ENCODE measurements at regions not wholly inside any gene's neighbourhood (a gene's known extent, or its start where the extent isn't known, plus 50 kb on each side); places are given as distances from the start of the nearest gene placed in this dataset.

DNA sequence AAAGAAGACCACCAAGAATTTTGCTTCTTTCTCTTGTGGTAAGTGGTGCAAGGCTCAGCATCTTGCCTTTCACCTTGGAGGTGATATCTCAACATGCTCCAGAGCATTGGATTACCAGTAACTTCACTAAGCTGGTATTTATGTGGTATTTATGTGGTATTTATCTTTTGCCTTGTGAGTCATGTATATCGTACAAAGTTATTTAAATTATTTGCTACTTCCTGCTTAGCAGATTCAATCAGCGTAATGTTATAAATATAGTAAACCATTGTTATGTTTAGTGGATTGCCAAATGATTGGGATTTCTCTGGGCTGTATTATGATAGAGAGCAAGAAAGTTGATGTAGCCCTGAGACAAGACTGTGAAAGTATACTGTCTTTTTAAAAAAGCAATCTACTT, 366.4 kb downstream of the IPO8 start:
- TF ChIP-seq, protein P1, sequence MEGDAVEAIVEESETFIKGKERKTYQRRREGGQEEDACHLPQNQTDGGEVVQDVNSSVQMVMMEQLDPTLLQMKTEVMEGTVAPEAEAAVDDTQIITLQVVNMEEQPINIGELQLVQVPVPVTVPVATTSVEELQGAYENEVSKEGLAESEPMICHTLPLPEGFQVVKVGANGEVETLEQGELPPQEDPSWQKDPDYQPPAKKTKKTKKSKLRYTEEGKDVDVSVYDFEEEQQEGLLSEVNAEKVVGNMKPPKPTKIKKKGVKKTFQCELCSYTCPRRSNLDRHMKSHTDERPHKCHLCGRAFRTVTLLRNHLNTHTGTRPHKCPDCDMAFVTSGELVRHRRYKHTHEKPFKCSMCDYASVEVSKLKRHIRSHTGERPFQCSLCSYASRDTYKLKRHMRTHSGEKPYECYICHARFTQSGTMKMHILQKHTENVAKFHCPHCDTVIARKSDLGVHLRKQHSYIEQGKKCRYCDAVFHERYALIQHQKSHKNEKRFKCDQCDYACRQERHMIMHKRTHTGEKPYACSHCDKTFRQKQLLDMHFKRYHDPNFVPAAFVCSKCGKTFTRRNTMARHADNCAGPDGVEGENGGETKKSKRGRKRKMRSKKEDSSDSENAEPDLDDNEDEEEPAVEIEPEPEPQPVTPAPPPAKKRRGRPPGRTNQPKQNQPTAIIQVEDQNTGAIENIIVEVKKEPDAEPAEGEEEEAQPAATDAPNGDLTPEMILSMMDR (IDR thresholded peaks at IDR 0.05) = no peak
- TF ChIP-seq POLR2A (IDR thresholded peaks at IDR 0.05) = no peak
- 55 to 72% methylated on average over 2 of the region's 2 CpGs for WGBS, 2 donors
- intact Hi-C loops (cut with DNase I; ENCODE audit: low total_unique reads) = no loop called here

GRCh38 chr12:30323008-30323407, 372.7 kb downstream of the IPO8 start:
- intact Hi-C loops (cut with DNase I; ENCODE audit: low total_unique reads) = no loop called here

More for the DNA sequence above, 366.4 kb downstream of the IPO8 start:
- DNase-seq (ENCODE audit: low spot score in 2 of 2) = no peak
- H3K4me3 ChIP-seq (ENCODE audit: low read depth, poor library complexity, severe bottlenecking) = no peak overlapping the region

DNA sequence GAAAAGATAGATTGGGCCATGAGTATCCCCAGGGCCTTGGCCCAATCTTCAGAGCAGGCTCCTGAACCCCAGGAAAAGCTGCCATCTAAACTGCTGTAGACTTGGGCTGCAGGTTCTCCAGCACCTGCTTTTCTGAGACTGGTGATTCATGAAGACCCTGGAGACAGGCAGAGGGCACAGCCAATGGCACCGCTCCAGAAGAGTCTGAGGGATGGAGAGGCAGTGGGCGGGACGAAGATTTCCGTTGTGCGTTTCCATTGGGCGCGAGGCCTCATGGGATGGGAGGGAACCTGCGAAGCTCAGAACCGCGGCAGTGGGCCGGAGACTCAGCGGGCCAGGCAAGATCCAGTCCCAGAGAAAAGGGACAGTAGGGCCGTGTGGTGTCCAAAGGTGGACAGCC, 375.1 kb downstream of the IPO8 start:
- no peak for DNase-seq (ENCODE audit: low spot score in 2 of 2)

More at GRCh38 chr12:30323008-30323407, 372.7 kb downstream of the IPO8 start:
- DNase-seq (ENCODE audit: low spot score in 2 of 2) = no peak
- 71 to 72% methylated on average over 4 of the region's 4 CpGs for WGBS, 2 donors
- TF ChIP-seq, protein P1 (IDR thresholded peaks at IDR 0.05) = no peak
- no peak for TF ChIP-seq POLR2A (IDR thresholded peaks at IDR 0.05)
- H3K4me3 ChIP-seq (ENCODE audit: low read depth, poor library complexity, severe bottlenecking) = no peak overlapping the region

DNA sequence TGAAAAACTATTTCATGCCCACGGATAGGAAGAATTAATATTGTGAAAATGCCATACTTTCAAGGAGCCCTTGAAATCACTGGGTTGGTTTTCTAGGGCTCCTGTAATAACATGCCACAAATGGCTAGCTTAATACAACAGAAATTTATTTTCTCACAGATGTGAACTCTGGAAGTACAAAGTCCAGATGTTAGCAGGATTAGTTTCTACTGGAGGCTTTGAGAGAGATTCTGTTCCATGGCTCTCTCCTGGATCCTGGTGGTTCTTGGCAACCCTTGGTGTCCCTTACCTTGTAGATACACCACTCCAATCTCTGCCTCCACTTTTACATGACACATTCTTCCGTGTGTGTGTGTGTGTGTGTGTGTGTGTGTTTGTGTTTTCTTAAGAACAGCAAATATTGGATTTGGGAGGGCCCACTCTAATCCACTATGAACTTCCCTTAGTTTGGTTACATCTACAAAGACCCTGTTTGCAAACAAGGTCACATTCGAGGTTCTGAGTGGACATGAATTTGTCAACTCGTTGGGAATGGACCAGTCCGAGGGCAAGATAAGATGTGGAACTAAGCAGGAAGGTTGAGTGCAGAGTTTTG, 381.1 kb downstream of the IPO8 start:
- DNase-seq (ENCODE audit: low spot score in 2 of 2) = no peak
- H3K4me3 ChIP-seq (ENCODE audit: low read depth, poor library complexity, severe bottlenecking) = no peak overlapping the region
- WGBS, 2 donors = 60 to 65% methylated on average over 5 of the region's 5 CpGs
- TF ChIP-seq, protein P1 (IDR thresholded peaks at IDR 0.05) = no peak
- TF ChIP-seq POLR2A (IDR thresholded peaks at IDR 0.05) = no peak
- intact Hi-C loops (cut with DNase I; ENCODE audit: low total_unique reads) = no loop called here

More for the DNA sequence above, 375.1 kb downstream of the IPO8 start:
- intact Hi-C loops (cut with DNase I; ENCODE audit: low total_unique reads) = no loop called here
- 89 to 95% methylated on average over 13 of the region's 13 CpGs for WGBS, 2 donors
- H3K4me3 ChIP-seq (ENCODE audit: low read depth, poor library complexity, severe bottlenecking) = no peak overlapping the region
- TF ChIP-seq, protein P1 (IDR thresholded peaks at IDR 0.05) = no peak
- no peak for TF ChIP-seq POLR2A (IDR thresholded peaks at IDR 0.05)

- no peak overlapping the region for H3K4me3 ChIP-seq (ENCODE audit: low read depth, poor library complexity, severe bottlenecking)
- WGBS, 2 donors = 54 to 57% methylated on average over 4 of the region's 4 CpGs
- TF ChIP-seq, protein P1 (IDR thresholded peaks at IDR 0.05) = no peak
- TF ChIP-seq POLR2A (IDR thresholded peaks at IDR 0.05) = no peak
- intact Hi-C loops (cut with DNase I; ENCODE audit: low total_unique reads) = no loop called here
- DNase-seq (ENCODE audit: low spot score in 2 of 2) = no peak
Measured at GRCh38 chr12:30308010-30308717, 387.5 kb downstream of the IPO8 start.
